ENCODE measurements at regions not wholly inside any gene's neighbourhood (a gene's known extent, or its start where the extent isn't known, plus 50 kb on each side); places are given as distances from the start of the nearest gene placed in this dataset.

DNA sequence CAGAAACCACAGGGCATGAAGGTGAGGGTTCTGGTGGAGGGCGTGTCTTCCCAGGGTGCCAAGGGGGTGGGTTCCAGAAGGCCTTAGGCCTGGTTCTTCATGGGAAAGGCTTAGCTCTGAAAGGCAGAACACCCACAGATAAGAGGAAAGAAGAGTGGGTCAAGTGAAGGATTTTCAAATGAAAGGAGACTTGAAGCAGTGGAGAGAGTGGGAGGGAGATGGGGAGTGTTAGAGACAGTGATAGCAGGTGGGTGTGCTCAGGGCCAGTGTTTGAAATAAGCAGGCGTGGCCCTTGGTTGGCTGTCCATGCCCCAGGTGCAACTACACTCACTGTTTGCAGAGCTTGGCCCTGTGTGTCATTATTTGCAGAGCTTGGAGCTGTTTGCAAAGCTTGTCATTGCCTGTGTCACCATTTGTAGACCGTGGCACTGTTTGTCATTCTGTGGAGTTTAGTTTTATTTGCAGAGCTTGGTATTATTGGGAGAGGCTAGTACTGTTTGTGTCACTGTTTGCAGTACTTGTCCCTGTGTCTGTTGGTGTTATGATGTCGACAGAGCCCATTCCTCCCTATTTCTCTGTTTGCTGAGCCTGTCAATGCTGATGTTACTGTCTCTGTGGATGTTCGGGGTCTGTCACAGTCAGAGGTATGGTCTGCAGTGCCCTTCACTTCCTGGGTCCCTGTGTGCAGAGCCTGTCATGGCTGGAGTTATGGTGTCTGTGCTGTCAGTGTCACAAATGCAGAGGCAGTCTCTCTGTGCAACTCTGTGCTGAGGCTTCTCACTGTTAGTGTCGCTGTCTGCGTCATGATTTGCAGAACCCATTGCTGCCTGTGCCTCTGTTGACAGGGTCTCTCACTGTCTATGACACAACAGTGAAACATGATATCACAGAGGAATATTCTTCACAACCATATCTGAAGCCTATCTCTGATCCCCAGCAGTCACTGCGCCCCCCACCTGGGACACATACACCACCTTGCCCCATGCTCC, 127.7 kb upstream of the LRFN2 start:
- no peak overlapping the region for H3K4me3 ChIP-seq (replicated peaks in 1 of 2; ENCODE audit: low read depth in 2 of 2, low read length in 2 of 2)
- TF ChIP-seq CTCF (IDR thresholded peaks at IDR 0.05; ENCODE audit: low read depth, low read length): no peak
- no peak for DNase-seq (ENCODE audit: low read depth in 2 of 2)

GRCh38 chr6:40714143-40714542, 127.0 kb upstream of the LRFN2 start:
- no peak overlapping the region for H3K4me3 ChIP-seq (replicated peaks in 1 of 2; ENCODE audit: low read depth in 2 of 2, low read length in 2 of 2)
- DNase-seq (ENCODE audit: low read depth in 2 of 2): no peak
- TF ChIP-seq CTCF (IDR thresholded peaks at IDR 0.05; ENCODE audit: low read depth, low read length): no peak

- H3K4me3 ChIP-seq (replicated peaks in 1 of 2; ENCODE audit: low read depth in 2 of 2, low read length in 2 of 2): no peak overlapping the region
- no peak for DNase-seq (ENCODE audit: low read depth in 2 of 2)
- TF ChIP-seq CTCF (IDR thresholded peaks at IDR 0.05; ENCODE audit: low read depth, low read length): no peak
Measured at GRCh38 chr6:40713002-40713719, 126.0 kb upstream of the LRFN2 start.

GRCh38 chr6:40710626-40711330, 123.6 kb upstream of the LRFN2 start:
- H3K4me3 ChIP-seq (replicated peaks in 1 of 2; ENCODE audit: low read depth in 2 of 2, low read length in 2 of 2): no peak overlapping the region
- no peak for DNase-seq (ENCODE audit: low read depth in 2 of 2)
- TF ChIP-seq CTCF (IDR thresholded peaks at IDR 0.05; ENCODE audit: low read depth, low read length): no peak

DNA sequence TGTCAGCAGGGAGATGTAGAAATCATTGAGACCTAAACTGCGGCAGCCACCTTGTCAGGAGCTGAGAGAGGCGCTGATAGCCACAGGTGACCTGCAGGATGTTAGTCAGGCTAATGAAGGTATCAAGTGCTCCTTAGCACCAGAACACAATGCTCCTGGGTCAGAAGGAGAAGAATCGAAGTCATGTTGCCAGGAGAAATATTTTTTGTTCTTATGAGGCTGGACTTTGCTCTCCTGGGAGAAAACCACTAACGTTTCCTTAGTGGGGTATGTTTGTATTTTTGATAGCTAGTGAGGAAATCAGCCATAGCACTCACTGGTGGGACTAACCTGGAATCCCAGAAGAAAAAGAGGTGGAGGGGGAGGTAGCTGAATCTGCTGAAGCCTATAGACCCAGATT, 120.9 kb upstream of the LRFN2 start:
- TF ChIP-seq CTCF (IDR thresholded peaks at IDR 0.05; ENCODE audit: low read depth, low read length): no peak
- DNase-seq (ENCODE audit: low read depth in 2 of 2): no peak
- H3K4me3 ChIP-seq (replicated peaks in 1 of 2; ENCODE audit: low read depth in 2 of 2, low read length in 2 of 2): no peak overlapping the region

DNA sequence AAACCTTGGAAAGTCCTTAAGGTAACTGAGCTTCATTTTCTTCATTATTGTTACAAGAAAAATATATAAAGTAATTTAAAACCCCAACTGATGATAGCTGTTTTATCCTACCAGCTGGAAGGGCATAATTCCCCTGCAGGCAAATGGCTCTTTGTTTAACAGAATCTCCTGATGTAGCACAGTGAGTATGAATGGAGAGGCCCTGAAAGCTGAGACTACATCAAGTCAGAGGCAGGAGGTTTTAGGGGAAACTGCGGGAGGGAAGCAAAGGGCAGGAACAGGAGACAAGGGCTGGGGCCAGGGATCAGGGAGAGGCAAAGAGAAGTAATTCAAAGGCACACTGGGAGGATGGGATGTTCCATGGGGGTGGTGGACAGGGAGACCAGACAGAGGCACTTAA, 119.0 kb upstream of the LRFN2 start:
- no peak for DNase-seq (ENCODE audit: low read depth in 2 of 2)
- no peak for TF ChIP-seq CTCF (IDR thresholded peaks at IDR 0.05; ENCODE audit: low read depth, low read length)
- no peak overlapping the region for H3K4me3 ChIP-seq (replicated peaks in 1 of 2; ENCODE audit: low read depth in 2 of 2, low read length in 2 of 2)
